Stimulated activated naive B cell treated with anti-CD40 and anti-IgM and Interleukin-4, amounts not matched to agents 10 μg/mL and 1 μg/mL and 100 μg/mL, for 72 hours (primary cell): ENCODE measurements at regions not wholly inside any gene's neighbourhood (a gene's known extent, or its start where the extent isn't known, plus 50 kb on each side); places are given as distances from the start of the nearest gene placed in this dataset.

ENCODE experiments used
- ATAC-seq, 2 donors: fragments of 150-1000 bp; cut with Tn5 transposase; replicated peaks; 2 replicates each; pipeline ENCODE4 v1.10.0; 2021; ENCODE audit warnings: moderate library complexity in 1 of 2
- DNase-seq: peaks from one replicate; pipeline ENCODE4 v3.0.0; 2021
- H3K27ac Mint-ChIP-seq: one replicate; pipeline ENCODE4 v1.8.0; 2022; ENCODE audit warnings: mild to moderate bottlenecking, mixed read lengths
- H3K27me3 Mint-ChIP-seq, 2 donors: one replicate each; pipeline ENCODE4 v1.8.0; 2022; ENCODE audit warnings: mixed read lengths in 2 of 2
- H3K36me3 Mint-ChIP-seq, 2 donors: one replicate each; pipeline ENCODE4 v1.8.0; 2022; ENCODE audit warnings: mixed read lengths in 2 of 2, mild to moderate bottlenecking in 1 of 2
- H3K4me1 Mint-ChIP-seq, 2 donors: one replicate each; pipeline ENCODE4 v1.8.0; 2022; ENCODE audit warnings: mixed read lengths in 2 of 2, mild to moderate bottlenecking in 1 of 2
- H3K4me3 Mint-ChIP-seq, 2 donors: one replicate each; pipeline ENCODE4 v1.8.0; 2022; ENCODE audit warnings: mild to moderate bottlenecking in 2 of 2, mixed read lengths in 2 of 2, moderate library complexity in 1 of 2
- H3K9me3 Mint-ChIP-seq, 2 donors: one replicate each; pipeline ENCODE4 v1.8.0; 2022; ENCODE audit warnings: mixed read lengths in 2 of 2, mild to moderate bottlenecking in 1 of 2

DNA sequence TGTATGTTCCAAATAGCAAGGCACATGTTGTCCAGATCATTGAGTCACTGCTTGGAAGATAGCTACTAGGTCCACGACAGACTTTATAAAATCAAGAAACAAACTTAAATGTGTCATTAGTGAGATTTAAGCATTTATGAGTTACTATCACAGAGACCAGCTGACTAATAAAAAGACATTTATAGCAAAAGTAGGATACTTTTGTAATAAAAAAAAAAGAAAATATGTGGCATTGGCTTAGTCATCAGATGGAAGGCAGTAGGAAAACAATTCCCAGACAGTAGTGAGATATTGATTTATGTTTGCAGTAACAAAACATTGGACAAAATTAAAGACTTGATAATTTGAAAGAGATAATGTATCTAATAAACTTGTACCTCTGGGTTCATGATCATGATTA lies 881.0 kb upstream of the LRRN3 start:
- Mint-ChIP-seq H3K27me3 (no peaks in the 10 kb centered on the region), H3K36me3 (no peaks in the 10 kb centered on the region), H3K9me3 (peaks cover 2 to 10% of the 10 kb centered on the region in 2 donors), H3K27ac (no peak overlapping the region), H3K4me1 (no peaks in the 10 kb centered on the region), H3K4me3 (no peak overlapping the region)
- ATAC-seq = no peak
- DNase-seq = no peak

- Mint-ChIP-seq H3K4me1 (no peaks in the 10 kb centered on the region), H3K4me3 (no peak overlapping the region), H3K27ac (no peak overlapping the region), H3K36me3 (no peaks in the 10 kb centered on the region), H3K27me3 (no peaks in the 10 kb centered on the region), H3K9me3 (peaks cover 0 to 7% of the 10 kb centered on the region in 2 donors)
- ATAC-seq (no peak), DNase-seq (no peak)
Measured at GRCh38 chr7:110210941-110211608, 879.9 kb upstream of the LRRN3 start.

DNA sequence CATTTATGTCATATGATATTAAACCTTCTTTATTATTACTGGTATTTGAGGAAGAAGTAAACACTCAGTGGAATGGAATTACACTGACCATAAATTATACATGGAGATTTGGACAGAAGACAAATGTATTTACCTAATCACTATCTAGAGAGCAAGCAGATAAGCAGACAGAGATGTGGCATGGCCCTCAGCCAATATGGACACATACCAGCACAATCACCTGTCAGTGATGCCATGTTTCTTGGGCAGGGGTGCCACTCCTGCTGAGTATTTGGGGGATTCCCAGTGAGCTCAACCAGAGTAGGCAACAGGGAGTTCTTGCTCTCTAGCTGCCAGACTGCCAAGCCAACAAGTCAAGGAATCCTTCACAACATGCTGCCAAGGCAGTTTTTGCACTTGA lies 866.3 kb upstream of the LRRN3 start:
- ATAC-seq (no peak), DNase-seq (no peak)
- H3K27me3 Mint-ChIP-seq = no peaks in the 10 kb centered on the region
- H3K4me1 Mint-ChIP-seq = no peaks in the 10 kb centered on the region
- H3K4me3 Mint-ChIP-seq = no peak overlapping the region
- no peak overlapping the region for H3K27ac Mint-ChIP-seq
- no peaks in the 10 kb centered on the region for H3K36me3 Mint-ChIP-seq
- H3K9me3 Mint-ChIP-seq = peaks cover 0 to 2% of the 10 kb centered on the region in 2 donors

DNA sequence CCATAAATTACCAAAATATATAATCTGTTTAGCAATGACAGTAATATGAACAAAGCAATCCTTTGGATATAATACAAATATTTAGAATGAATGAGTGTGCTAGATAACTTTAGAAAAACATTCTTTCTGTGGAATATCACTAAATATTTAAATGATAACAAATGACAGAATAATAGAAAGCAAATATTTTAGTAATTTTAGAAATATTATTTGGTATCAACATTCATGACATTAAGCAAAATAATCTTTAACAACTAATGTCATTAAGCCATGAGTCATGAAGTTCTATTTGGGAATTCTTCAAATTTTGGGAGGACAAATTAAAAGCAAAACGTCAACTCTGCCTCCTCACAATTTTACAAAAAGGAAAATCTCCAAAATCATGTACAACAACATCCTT lies 844.8 kb upstream of the LRRN3 start:
- H3K4me3 Mint-ChIP-seq = no peak overlapping the region
- no peak for ATAC-seq
- no peak overlapping the region for H3K27ac Mint-ChIP-seq
- peaks cover 3 to 4% of the 10 kb centered on the region in 2 donors for H3K9me3 Mint-ChIP-seq
- DNase-seq = no peak
- H3K4me1 Mint-ChIP-seq = no peaks in the 10 kb centered on the region
- no peaks in the 10 kb centered on the region for H3K27me3 Mint-ChIP-seq
- no peaks in the 10 kb centered on the region for H3K36me3 Mint-ChIP-seq

- H3K4me3 Mint-ChIP-seq = no peak overlapping the region
- no peaks in the 10 kb centered on the region for H3K4me1 Mint-ChIP-seq
- H3K27me3 Mint-ChIP-seq = no peaks in the 10 kb centered on the region
- no peaks in the 10 kb centered on the region for H3K36me3 Mint-ChIP-seq
- H3K27ac Mint-ChIP-seq = no peak overlapping the region
- DNase-seq = no peak
- peaks cover 0 to 4% of the 10 kb centered on the region in 2 donors for H3K9me3 Mint-ChIP-seq
- ATAC-seq = no peak
Measured at GRCh38 chr7:110253093-110253492, 837.8 kb upstream of the LRRN3 start.

- no peak overlapping the region for H3K27ac Mint-ChIP-seq
- DNase-seq = no peak
- no peak overlapping the region for H3K4me3 Mint-ChIP-seq
- H3K27me3 Mint-ChIP-seq = no peaks in the 10 kb centered on the region
- no peaks in the 10 kb centered on the region for H3K4me1 Mint-ChIP-seq
- peaks cover 0 to 6% of the 10 kb centered on the region in 2 donors for H3K9me3 Mint-ChIP-seq
- no peak for ATAC-seq
- H3K36me3 Mint-ChIP-seq = no peaks in the 10 kb centered on the region
Measured at GRCh38 chr7:110257673-110258072, 833.3 kb upstream of the LRRN3 start.

- ATAC-seq (no peak), DNase-seq (no peak)
Measured at GRCh38 chr7:110262251-110262650, 828.7 kb upstream of the LRRN3 start.

GRCh38 chr7:110264288-110264687 lies 826.6 kb upstream of the LRRN3 start:
- no peak overlapping the region for H3K27ac Mint-ChIP-seq
- H3K9me3 Mint-ChIP-seq = peaks cover 0 to 3% of the 10 kb centered on the region in 2 donors
- no peak overlapping the region for H3K4me3 Mint-ChIP-seq
- H3K36me3 Mint-ChIP-seq = no peaks in the 10 kb centered on the region
- DNase-seq = no peak
- no peaks in the 10 kb centered on the region for H3K4me1 Mint-ChIP-seq
- no peak for ATAC-seq
- H3K27me3 Mint-ChIP-seq = no peaks in the 10 kb centered on the region

More at GRCh38 chr7:110262251-110262650, 828.7 kb upstream of the LRRN3 start:
- H3K27ac Mint-ChIP-seq = no peak overlapping the region
- H3K4me3 Mint-ChIP-seq = no peak overlapping the region
- no peaks in the 10 kb centered on the region for H3K27me3 Mint-ChIP-seq
- H3K9me3 Mint-ChIP-seq = peaks cover 0 to 5% of the 10 kb centered on the region in 2 donors
- no peaks in the 10 kb centered on the region for H3K4me1 Mint-ChIP-seq
- H3K36me3 Mint-ChIP-seq = no peaks in the 10 kb centered on the region

DNA sequence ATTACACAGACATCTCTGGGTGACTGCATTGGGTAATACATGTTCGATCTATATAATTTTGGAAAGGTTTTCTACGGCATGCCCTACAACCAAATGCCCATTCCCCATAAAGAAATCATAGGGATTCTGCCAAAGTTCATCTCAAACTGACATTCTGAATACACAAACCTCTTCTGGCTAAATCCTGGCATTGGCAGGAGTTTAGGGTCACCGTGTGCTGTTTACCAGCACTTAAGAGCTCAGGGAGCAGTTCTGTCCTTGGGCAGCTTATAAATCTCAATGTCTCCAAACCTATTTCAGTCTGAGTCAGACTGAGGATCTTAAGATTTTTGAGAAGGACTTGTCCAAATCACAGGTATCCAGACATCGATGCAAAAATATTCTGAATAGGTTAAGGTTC lies 809.6 kb upstream of the LRRN3 start:
- Mint-ChIP-seq H3K4me1 (no peaks in the 10 kb centered on the region), H3K9me3 (peaks cover 0 to 1% of the 10 kb centered on the region in 2 donors), H3K36me3 (no peaks in the 10 kb centered on the region), H3K4me3 (no peak overlapping the region), H3K27ac (no peak overlapping the region), H3K27me3 (no peaks in the 10 kb centered on the region)
- no peak for ATAC-seq
- DNase-seq = no peak

DNA sequence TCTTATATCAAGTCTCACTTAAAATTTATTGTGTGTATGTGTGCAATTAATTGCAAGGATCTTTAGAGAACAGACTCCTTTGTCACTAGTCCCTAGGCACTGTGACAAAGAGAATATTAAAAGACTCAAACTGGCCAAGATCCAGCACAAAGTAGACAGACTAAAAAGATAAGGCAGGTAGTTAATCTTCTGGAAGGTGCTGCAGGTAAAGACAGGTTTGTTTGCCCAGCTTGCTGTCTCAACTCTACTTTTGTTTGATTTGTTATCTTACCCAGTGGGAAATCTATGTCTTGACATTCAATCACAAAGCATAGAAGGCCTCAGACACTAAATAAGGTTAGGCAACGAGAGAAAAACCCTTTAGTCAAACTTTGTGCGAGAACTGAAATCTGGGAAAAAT lies 807.9 kb upstream of the LRRN3 start:
- DNase-seq = no peak
- Mint-ChIP-seq H3K27me3 (no peaks in the 10 kb centered on the region), H3K4me1 (no peaks in the 10 kb centered on the region), H3K36me3 (no peaks in the 10 kb centered on the region), H3K27ac (no peak overlapping the region), H3K4me3 (no peak overlapping the region), H3K9me3 (peaks cover 0 to 1% of the 10 kb centered on the region in 2 donors)
- ATAC-seq = no peak

- Mint-ChIP-seq H3K27ac (no peak overlapping the region), H3K36me3 (no peaks in the 10 kb centered on the region), H3K4me3 (no peak overlapping the region), H3K4me1 (no peaks in the 10 kb centered on the region), H3K27me3 (no peaks in the 10 kb centered on the region), H3K9me3 (no peaks in the 10 kb centered on the region)
- DNase-seq (no peak), ATAC-seq (no peak)
Measured at GRCh38 chr7:110291430-110291829, 799.5 kb upstream of the LRRN3 start.

GRCh38 chr7:110296321-110296720 lies 794.6 kb upstream of the LRRN3 start:
- no peak for ATAC-seq
- Mint-ChIP-seq H3K4me3 (no peak overlapping the region), H3K4me1 (no peaks in the 10 kb centered on the region), H3K27ac (no peak overlapping the region), H3K27me3 (no peaks in the 10 kb centered on the region), H3K36me3 (no peaks in the 10 kb centered on the region), H3K9me3 (peaks cover 0 to 2% of the 10 kb centered on the region in 2 donors)
- DNase-seq = no peak

GRCh38 chr7:110307776-110308175 lies 783.2 kb upstream of the LRRN3 start:
- no peak for DNase-seq
- ATAC-seq = no peak

DNA sequence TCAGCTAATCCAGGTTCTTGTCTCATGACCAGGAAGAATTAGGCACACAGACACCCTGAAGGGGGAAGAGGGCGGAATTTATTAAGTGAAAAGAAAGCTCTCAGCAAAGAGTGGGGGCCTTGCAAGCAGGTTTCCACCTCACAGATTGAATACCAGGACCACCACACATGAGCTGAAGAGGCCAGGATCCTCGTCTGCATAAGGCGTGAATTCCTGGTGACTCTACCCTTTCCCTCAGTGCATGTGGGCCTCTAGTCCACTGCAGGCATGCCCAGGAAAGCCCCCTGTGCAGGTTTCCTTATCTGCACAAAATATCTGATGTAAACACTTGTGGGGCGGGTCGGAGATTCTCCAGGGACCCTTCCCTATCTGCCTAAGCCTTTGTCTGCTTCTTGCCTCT lies 782.1 kb upstream of the LRRN3 start:
- no peaks in the 10 kb centered on the region for H3K27me3 Mint-ChIP-seq
- no peak overlapping the region for H3K4me3 Mint-ChIP-seq
- H3K27ac Mint-ChIP-seq = no peak overlapping the region
- ATAC-seq = no peak
- H3K36me3 Mint-ChIP-seq = no peaks in the 10 kb centered on the region
- no peak for DNase-seq
- peaks cover 3 to 4% of the 10 kb centered on the region in 2 donors for H3K9me3 Mint-ChIP-seq
- no peaks in the 10 kb centered on the region for H3K4me1 Mint-ChIP-seq

More at GRCh38 chr7:110307776-110308175, 783.2 kb upstream of the LRRN3 start:
- no peak overlapping the region for H3K4me3 Mint-ChIP-seq
- no peaks in the 10 kb centered on the region for H3K36me3 Mint-ChIP-seq
- no peaks in the 10 kb centered on the region for H3K4me1 Mint-ChIP-seq
- H3K9me3 Mint-ChIP-seq = peaks cover 0 to 3% of the 10 kb centered on the region in 2 donors
- no peak overlapping the region for H3K27ac Mint-ChIP-seq
- no peaks in the 10 kb centered on the region for H3K27me3 Mint-ChIP-seq

DNA sequence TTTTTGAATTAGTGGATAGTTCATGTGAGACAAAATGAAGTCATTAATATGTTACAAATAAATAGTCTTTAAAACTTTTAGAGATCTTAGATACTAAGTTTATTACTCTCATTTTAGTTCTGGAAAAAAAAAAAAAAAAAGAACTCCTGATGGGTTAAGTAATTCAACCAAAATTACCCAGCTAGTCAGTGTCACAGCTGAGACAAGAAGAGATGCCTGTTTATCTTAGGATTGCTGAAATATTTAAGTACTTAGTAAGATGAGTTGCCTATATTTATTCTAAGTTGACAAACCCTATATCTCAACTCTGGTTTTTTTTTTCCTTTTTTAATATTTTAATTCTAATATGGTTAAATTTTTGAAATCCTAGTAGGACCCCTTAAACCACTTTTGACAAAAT lies 781.0 kb upstream of the LRRN3 start:
- Mint-ChIP-seq H3K4me3 (no peak overlapping the region), H3K9me3 (peaks cover 7% of the 10 kb centered on the region in 2 donors), H3K27me3 (no peaks in the 10 kb centered on the region), H3K36me3 (no peaks in the 10 kb centered on the region), H3K27ac (no peak overlapping the region), H3K4me1 (no peaks in the 10 kb centered on the region)
- ATAC-seq = no peak
- DNase-seq = no peak

GRCh38 chr7:110311556-110311955 lies 779.4 kb upstream of the LRRN3 start:
- Mint-ChIP-seq H3K4me3 (no peak overlapping the region), H3K4me1 (no peaks in the 10 kb centered on the region), H3K36me3 (no peaks in the 10 kb centered on the region), H3K9me3 (peaks cover 8 to 10% of the 10 kb centered on the region in 2 donors), H3K27ac (no peak overlapping the region), H3K27me3 (no peaks in the 10 kb centered on the region)
- ATAC-seq (no peak), DNase-seq (no peak)
